Inflammatory macrophage treated with lipopolysaccharide for 4 hours (primary cell): ENCODE measurements at regions not wholly inside any gene's neighbourhood (a gene's known extent, or its start where the extent isn't known, plus 50 kb on each side); places are given as distances from the start of the nearest gene placed in this dataset.
"Not testable (repeated sequence)": the region's sequence is repeated elsewhere in the genome, so short reads cannot be mapped to it uniquely, and the experiment has no call there.

Source experiments
- DNase-seq: peaks from one replicate; pipeline ENCODE4 v3.0.0-alpha.2; 2020

DNA sequence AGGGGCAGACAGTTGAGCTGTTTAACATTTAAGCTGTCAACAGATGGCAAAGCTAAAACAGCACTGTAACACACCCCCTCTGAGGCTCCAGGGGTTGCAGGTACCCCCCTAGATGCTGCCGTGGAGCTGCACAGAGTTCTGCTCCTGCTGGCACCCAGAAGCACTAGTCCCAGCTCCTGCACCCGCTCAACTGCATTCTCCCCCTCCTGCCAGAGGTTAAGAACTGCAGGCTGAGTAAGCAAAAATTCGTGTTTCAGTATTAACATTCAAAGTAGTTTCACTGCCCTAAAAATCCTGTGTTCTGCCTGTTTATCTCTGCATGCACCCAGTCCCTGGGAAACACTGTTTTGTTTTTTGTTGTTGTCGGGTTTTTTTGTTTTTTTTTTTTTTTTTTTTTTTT lies 790.8 kb upstream of the KCND2 start:
- peak; percentile 1 for DNase-seq

DNA sequence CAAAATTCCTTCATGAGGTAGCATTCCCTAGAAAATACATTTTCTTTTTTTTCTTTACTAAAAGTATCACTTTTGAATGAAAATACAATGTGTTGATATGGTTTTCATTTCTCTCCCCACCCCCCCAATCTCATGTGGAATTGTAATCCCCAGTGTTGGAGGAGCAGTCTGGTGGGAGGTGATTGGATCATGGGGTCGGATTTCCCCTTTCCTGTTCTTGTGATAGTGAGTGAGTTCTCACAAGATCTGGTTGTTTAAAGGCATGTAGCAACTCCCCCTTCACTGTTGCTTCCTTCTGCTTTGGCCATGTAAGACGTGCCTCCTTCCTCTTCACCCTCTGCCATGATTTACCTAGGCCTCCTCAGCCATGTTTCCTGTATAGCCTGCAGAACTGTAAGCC lies 790.3 kb upstream of the KCND2 start:
- DNase-seq: peak; percentile 36

DNA sequence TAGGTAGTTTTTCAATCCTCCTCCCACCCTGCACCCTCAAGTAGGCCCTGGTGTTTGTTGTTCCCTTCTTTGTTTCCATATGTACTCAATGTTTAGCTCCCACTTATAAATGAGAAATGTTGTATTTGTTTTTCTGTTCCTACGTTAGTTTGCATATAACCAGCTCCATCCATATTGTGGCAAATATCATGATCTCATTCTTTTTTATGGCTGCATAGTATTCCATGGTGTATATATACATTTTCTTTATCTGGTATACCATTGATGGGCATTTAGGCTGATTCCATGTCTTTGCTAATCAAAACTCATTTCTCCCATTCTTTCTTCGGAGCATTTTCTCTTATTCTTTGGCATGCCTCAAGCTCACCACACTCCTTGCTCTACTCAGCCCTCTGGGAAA lies 789.6 kb upstream of the KCND2 start:
- DNase-seq: no peak

DNA sequence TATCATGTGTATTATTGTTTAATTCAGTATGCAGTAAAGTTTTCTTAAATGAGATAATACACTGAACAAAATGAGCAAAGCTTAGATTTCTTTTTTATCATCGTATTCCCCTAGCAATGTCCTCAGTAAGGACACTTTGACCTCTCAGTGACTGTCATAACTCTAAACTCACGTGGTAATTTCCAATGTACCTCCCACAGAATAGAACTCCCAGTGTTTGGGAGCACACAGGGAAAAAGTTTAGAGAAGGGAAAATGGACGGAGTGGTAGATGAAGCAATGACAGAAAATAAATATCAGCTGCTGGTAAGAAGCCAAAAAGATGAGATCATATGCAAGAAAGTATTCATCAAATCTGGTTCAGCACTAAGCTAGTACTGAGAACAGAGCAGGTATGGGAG lies 758.6 kb upstream of the KCND2 start:
- no peak for DNase-seq

DNA sequence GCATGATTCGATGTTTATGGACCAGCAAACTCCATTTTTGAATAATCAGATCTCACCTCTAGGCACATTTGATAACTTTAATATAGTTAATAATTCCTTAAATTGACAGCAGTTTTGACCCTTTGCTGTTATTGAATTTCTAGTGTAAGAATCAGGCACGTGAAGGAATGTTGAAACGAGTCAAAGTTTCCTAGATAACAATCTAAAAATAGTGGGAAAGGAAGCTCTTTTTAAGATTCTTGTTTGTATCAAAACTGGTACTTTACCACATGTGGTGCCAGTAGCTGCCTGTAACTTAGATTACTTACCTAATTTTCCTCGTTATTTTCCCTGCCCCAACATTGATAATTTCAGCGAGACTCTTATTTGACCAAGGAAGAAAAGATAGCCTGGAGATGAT lies 757.8 kb upstream of the KCND2 start:
- DNase-seq: no peak

DNA sequence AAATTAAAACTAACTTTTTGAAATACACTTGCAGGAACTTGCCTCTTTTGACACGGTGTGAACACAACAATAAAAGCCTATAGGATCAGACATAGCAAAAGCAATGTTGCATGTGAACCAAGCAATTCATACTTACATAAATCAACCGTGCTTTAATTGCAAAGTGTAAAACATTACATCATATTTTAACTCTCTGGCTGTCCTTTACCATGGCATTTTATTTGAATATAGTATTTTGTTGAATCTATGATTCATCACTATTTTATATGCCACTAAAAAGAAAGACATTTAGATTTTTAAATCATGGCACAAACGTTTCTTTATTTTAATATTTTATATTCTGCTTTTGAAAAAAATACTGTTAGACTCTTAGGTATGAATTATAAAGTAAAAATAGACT lies 757.0 kb upstream of the KCND2 start:
- no peak for DNase-seq

DNA sequence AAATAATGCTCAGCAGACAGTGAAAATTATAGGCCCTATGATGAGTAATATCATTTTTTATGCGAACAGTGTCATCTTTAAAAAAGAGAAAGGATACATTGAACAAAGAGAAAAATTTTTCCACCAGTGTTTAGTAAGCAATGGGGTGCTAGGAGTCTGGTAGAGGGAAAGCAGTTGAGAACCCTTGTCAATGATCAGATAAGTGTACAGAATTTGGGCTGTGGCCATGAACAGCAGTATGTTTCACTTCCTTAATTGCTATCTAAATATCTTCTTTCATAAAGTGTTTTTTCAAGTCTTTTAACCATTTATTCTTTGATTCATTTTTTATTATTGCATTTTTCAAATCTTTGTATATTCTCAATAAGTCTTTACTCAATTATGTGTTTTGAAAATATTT lies 750.7 kb upstream of the KCND2 start:
- no peak for DNase-seq

DNA sequence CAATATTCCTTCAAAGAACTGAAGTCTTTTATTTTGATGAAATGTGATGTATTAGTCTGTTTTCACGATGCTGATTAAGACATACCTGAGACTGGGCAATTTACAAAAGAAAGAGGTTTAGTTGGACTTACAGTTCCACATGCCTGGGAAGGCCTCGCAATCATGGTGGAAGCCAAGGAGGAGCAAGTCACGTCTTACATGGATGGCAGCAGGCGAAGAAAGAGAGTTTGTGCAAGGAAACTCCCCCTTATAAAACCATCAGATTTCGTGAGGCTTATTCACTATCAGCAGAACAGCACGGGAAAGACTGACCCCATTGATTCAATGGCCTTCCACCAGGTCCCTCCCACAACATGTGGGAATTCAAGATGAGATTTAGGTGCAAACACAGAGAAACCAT lies 750.3 kb upstream of the KCND2 start:
- DNase-seq: no peak

DNA sequence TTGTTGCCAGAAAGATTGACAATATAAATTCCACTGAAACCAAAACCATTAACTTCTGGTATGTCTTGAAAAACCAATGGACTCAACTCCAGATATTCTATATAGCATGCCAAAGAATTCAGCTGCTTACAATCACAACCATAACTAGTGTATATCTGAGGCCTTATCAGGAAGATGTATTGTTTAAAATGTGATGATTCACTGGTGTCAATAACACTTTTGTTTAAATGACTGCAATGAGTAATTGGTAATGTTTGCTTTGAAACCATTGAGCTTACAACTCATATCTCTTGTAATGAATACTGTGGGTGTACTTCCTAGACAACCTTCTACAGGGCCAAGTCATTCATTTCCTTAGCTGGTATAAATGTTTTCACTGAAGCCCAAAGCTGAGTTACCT lies 727.9 kb upstream of the KCND2 start:
- no peak for DNase-seq

DNA sequence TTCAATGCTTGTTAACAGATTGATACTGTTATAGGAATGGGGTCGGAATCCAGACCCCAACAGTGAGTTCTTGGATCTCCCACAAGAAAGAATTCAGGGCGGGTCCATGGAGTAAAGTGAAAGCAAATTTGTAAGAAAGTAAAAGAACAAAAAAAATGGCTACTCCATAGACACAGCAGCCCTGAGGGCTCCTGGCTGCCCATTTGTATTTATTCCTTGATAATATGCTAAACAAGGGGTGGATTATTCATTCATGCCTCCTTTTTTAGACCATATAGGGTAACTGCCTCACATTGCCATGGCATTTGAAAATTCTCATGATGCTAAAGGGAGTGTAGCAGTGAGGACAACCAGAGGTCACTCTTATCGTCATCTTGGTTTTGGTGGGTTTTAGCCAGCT lies 717.2 kb upstream of the KCND2 start:
- no peak for DNase-seq

DNA sequence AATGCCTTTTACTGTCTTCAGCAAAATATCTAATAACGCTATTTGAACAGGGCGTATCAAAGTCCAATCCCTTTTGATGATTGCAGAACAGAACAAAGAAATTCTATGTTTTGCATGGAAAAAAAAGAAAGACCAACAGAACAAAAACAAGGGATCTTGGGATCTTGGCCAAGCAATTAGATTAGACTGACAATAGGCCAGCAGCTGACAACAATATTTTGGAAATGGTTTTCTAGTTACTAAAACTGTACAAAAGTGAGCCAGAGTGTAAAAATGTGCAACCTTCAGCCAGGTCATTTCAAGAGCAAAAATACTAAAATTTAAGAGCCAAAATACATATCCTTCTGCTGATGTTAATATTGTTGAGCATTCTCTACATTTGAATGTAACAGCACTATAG lies 716.5 kb upstream of the KCND2 start:
- no peak for DNase-seq

DNA sequence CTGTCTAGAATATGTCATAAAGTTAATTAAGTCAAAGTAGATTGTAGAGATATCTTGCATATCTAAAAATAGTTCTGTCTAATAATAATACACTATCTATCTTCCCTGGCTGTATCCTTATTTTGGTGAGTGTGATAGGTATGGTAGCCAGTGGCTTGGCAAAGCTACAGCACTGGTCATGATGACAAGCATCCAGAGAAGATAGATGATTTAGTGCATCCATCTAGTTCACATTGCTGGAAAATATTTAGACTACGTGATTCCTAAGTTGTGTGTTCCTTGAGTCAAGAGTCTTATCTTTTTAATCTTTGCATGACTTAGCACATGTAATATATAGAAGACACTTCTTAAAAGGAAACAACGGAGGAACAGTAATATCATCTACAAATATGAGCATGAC lies 711.2 kb upstream of the KCND2 start:
- DNase-seq: no peak

DNA sequence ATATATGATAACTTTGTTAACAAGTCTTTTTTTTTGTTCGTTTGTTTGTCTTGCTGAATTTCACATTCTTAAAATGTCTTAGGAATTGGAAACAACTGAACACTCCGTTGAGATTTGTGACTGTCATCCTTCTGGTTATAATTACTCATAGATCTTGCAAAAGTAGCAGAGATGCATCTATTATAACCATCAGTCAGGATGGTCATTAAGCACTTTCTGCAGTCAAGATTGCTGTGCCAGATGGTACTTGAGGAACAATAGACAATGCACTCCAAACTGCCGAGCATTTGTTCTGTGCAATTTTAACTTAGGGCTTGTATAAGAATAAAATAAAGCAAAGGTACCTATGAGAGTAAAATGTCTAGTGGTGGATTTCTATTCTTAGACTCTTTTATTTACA lies 710.1 kb upstream of the KCND2 start:
- DNase-seq: no peak

DNA sequence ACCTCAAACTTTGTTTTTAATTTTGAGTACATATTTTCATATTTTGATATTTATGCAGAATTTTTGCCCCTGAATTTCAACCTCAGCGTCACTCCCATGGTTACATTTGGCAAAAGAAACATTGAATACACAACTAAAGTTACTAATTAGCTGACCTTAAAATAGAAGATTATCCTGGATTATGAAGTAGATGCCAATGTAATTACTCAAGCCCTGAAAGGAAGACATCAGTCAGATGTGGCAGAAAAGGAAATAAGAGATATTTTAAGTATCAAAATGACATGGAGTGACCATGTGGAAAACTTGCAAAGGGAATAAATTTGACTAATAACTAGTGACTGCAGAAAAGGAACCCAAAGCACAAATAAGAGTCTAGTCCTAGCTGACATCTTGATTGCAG lies 701.3 kb upstream of the KCND2 start:
- DNase-seq: no peak

DNA sequence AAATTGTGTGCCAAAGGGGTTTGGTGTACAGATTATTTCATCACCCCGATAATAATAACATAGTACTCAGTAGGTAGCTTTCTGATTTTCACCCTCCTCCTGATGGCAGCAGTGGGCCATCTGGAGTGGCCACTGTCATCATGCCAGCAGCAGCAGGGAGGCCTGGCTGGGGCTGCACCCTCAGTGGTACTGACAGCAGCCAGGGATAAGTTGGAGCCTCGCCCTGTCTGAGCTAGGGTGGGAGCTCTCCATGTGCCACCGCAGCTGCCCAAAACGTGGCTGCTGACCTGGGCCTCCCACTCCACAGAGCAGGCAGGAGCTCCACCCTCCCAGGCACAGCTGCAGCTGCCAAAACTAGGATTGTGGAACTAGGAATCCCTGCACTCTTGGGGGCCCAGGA lies 700.8 kb upstream of the KCND2 start:
- DNase-seq: no peak

DNA sequence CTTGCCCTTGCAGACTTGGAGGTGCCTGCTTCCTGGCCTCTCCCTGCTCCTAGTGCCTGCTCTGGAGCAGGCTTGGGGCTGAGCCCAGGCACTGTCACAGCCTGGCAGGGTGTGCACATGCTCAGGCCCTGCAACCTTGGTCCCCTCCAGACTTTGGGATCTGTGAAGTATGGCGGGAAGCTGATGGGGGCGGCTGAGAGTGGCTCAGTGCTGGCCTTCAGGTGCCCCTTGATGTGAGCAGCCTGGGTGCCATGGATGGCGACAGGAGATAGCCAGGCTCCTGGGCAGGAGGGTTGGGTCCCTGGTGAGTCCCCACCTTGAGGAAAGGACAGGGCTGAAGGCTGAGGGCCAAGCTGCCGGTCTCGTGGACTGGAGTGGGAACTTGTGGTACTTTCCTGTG lies 700.4 kb upstream of the KCND2 start:
- DNase-seq: no peak

DNA sequence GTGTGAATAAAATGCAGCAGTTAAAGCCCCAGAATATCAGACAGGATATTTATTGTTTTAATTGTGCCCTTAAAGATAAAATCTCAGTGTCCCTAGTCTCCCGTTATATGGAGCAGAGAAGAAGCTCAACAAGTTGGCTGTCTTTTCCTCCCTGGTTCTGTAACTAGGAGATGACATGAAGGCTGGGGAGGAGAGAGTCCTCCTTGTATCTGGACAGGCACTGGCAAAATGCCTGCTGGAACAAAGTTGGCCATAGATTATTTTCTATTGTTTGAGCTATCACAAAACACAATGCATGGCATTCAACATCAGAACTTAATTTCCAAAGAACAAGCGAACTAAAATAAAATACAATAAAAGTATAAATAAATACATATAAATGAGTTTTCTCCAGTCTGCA lies 694.9 kb upstream of the KCND2 start:
- DNase-seq: no peak

DNA sequence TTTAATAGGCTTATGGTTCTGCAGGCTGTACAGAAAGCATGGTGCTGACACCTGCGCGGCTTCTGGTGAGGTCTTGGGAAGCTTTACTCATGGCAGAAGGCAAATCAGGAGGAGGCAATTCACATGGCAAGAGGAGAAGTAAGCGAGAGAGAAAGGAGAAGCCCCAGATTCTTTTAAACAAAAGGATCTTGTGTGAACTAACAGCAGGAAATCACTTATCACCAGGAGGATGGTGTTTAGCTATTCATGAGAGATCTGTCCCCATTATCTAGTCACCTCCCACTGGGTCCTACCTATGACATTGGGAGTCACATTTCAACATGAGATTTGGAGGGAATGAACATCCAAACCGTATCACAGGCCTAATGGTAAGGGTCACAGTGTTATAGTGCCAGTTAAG lies 678.0 kb upstream of the KCND2 start:
- no peak for DNase-seq

DNA sequence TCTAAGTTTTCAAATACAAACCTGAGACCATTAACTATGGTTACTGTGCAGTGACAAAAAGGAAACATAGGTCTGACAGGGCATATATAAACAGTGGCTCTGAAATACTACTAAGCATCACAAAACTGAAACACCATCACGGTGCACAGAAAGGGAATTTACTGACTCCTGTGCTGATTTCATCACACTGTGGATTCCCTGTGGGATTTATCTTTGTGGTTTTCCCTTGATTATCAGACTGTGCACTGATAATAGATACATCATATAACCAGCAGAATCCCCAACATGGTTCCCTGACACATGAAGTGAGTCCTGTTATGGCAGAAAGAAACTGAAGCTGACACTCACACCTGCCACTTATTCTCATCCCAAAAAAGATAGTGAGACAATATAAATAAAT lies 676.3 kb upstream of the KCND2 start:
- no peak for DNase-seq

DNA sequence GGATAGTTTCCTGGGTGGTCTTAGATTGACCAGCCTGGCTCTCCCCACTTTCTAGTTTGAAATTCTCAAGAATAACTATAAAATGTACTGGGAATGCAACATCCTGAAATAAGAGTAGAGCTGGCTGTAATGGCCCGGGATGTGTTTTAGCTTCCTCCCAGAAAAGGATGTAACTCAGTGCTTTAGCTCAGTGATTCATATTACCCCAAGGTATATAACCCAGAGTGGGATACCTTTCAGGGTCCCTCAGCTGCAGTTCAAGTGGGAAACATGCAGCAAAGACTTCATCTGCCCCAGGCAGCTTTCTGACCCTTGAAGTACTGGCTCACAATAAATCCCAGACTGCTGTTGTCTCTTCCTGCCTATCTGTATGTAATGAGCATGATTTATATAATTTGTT lies 666.7 kb upstream of the KCND2 start:
- DNase-seq: no peak

DNA sequence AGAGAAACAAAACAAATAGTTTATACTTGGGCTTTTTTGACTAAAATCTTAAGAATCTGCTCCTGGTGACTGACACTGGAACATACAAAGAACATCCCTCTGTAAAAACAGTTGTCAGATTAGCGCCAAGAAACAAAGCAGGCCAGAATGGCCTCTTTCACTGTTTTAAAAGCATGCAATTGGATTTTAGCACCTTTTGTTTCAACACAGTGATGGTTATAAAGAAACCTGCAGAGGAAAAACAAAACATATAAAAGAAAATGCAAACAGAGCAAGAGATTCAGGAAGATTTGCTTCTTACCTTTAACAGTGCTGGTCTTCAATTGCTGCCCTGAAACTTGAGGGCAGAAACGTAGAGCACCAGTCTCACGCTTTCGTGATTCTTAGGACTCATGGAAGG lies 652.2 kb upstream of the KCND2 start:
- DNase-seq: no peak

DNA sequence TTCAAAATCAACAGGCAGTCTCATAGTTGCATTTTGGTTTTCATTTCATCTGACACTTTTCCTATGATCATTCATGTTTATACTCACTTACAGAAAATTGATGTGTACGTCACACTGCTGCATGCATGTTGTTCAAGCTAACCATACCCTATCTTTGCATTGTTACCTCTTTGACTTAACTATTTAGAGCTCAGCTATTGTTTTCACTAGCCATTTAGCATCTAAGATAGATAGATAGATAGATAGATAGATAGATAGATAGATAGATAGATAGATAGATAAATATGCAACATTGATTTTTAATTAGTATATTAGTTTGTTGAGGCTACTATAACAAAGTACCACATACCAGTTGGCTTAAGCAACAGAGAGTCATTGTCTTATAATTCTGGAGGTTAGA lies 649.5 kb upstream of the KCND2 start:
- no peak for DNase-seq

DNA sequence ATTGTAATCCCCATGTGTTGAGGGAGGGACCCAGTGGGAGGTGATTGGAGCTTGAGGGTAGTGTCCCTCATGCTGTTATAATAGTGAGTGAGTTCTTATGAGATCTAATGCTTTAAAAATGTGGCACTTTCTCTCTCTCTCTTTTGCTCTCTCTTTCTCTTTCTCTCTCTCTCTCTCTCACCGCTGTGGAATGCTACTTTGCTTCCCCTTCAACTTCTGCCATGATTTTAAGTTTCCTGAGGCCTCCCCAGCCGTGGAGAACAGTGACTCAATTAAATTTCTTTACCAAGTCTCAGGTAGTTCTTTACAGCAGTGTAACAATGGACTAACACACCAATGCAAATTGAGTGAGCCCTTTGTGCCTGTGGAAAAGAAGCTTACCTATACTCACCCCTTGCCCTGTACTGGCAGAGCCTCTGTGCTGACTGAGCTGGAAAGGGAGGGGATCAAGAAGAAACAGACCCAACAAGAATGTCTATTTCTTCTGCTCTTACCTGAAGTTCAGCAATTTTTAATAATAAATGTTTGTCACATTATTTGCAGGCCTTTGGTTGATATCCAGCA lies 642.5 kb upstream of the KCND2 start:
- DNase-seq: no peak

DNA sequence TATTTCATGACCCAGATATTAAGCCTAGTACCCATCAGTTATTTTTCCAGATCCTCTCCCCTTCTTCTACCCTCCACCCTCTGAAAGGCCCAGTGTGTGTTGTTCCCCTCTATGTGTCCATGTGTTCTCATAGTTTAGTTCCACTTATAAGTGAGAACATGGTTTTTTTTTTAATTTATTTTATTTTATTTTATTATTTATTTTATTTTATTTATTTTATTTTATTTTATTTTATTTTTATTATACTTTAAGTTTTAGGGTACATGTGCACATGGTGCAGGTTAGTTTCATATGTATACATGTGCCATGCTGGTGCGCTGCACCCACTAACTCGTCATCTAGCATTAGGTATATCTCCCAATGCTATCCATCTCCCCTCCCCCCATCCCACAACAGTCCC lies 639.2 kb upstream of the KCND2 start:
- DNase-seq: not testable (repeated sequence)

DNA sequence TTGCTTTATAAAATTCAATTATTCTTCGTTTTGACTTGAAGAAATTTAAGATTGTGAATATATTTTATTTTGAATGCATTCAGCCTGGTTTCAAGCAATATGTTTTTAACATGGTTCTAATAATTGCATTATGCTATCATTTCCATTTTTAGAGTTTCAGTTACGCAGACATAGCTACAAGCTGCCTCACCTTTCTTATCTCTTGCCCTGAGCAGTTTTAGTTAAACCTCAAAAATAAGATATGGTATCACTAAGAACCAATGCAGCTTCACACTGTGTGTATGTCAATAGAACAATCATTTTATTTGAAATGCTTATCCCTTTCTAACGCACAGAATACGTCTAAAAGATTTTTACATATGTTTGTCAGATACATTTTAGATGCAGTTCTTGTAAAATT lies 632.6 kb upstream of the KCND2 start:
- DNase-seq: no peak

DNA sequence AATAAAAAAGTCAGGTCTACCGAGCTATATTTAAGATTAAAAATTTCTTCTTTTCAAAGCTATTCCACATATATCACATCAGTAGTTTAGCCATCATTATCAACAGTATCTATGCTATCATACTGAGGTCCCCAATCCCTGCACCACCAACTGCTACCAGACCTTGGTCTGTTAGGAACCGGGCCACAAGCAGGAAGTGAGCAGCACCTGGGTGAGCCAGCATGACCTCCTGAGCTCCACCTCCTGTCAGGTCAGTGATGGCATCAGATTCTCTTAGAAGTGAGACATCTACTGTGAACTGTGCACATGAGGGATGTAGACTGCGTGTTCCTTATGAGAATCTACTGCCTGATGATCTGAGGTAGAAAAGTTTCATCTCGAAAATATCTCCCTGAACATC lies 632.1 kb upstream of the KCND2 start:
- DNase-seq: no peak
